NCI-H1694 treated with DMSO at 0.1 percent for 48 hours (cell line): ENCODE measurements at regions not wholly inside any gene's neighbourhood (a gene's known extent, or its start where the extent isn't known, plus 50 kb on each side); places are given as distances from the start of the nearest gene placed in this dataset.
"Not testable (repeated sequence)": the region's sequence is repeated elsewhere in the genome, so short reads cannot be mapped to it uniquely, and the experiment has no call there.

Experiments used
- DNase-seq: peaks from one replicate; lab custom pipeline; 2025; lab: John Stamatoyannopoulos, UW

DNA sequence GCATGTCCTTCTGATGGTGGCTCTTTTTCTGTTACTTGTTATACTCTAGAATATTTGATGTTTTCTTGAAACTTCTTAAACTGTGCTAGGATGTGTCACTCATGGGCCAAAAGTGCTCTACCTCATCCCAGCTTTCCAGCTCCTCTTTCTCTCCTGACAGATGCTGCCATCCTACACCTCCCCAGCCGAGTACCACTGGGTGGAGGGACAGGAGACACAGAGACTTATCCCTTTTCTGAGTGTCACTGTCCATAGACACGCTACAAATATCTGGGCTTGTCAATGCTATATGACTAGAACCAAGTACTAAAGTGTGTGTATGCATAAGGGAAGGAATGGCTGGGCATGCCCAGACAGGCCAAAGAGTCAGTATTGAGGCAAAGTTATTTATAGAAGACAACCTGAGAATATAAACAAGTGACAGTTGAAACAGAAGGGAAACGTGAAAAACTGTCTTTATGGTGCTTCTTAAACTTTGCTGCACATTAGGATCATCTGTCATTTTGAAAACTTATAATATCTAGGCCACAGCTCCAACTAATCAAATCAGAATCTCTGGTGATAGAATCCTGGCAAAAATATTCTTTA is 188.0 kb downstream of the CARTPT start:
- DNase-seq, result no peak

DNA sequence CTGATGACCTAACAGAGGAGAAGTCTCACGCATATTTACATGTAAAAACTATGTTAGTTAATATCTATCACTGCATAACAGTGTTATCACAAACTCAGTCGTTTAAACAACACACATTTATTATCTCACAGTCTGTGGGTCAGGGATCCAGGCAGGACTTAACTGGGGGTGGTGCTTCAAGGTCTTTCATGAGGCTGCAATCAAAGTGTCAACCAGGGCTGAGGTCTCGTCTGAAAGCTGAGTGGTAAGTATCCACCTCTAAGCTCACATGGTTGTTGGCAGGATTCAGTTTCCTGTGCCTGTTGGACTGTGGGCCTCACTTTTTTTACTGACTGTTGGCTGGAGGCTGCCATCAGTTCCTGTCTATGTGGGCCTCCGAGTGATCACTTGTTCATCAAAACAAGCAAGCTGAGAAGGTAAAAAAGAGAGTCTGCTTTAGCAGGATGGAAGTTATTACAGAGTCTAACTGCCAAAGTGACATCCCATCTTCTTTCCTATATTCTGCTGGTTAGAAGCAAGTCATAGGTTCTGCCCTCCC is 188.6 kb downstream of the CARTPT start:
- no peak for DNase-seq

- DNase-seq, result no peak
Measured at GRCh38 chr5:71910741-71911140, 191.7 kb downstream of the CARTPT start.

- DNase-seq, result no peak
Measured at GRCh38 chr5:71912021-71912420, 192.9 kb downstream of the CARTPT start.

DNA sequence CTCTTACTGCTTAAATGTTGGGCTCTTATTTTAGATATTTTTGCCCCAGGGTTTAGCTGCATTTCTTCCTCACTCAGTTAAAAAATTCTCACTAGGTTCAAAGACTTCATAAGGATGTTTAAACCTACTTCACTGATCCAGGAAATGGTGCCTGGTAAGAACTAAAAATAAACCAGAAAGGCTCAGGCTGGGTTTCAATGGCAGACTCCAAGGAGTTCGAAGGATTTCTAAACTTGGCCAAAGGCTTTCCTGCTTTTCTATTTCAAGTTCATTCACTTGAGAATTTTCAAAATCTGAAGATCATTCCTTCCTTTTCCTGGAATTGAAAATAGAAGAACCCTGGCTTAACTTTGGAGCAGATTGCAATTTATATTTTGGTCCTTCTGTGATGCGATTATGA is 193.0 kb upstream of the MAP1B start:
- DNase-seq, result no peak

GRCh38 chr5:71922584-71923106 is 184.6 kb upstream of the MAP1B start:
- DNase-seq, result no peak

DNA sequence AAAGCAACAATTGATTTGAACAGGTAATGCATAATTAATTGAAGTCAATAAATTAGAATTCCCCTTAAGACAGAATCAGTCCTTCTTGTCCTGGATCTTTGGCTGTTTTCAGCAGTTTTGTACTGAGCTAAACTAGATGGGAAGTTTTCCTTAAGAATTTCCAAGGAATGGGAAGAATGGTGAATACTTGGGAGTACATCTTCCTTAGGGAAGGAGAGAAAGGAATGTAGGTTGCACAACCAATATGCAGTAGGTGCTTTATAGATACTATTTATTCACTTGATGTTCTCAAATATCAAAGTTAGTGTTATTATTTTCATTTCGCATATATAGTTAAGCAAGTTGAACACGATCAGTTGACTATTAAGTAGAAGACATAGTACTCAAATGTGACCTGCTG is 183.5 kb upstream of the MAP1B start:
- DNase-seq, result no peak

GRCh38 chr5:71924325-71924724 is 182.9 kb upstream of the MAP1B start:
- DNase-seq, result no peak

- no peak for DNase-seq
Measured at GRCh38 chr5:71924980-71925379, 182.3 kb upstream of the MAP1B start.

- DNase-seq, result no peak
Measured at GRCh38 chr5:71925608-71926091, 181.6 kb upstream of the MAP1B start.

GRCh38 chr5:71929003-71929402 is 178.3 kb upstream of the MAP1B start:
- DNase-seq, result no peak

- DNase-seq, result not testable (repeated sequence)
Measured at GRCh38 chr5:71930554-71930953, 176.7 kb upstream of the MAP1B start.

DNA sequence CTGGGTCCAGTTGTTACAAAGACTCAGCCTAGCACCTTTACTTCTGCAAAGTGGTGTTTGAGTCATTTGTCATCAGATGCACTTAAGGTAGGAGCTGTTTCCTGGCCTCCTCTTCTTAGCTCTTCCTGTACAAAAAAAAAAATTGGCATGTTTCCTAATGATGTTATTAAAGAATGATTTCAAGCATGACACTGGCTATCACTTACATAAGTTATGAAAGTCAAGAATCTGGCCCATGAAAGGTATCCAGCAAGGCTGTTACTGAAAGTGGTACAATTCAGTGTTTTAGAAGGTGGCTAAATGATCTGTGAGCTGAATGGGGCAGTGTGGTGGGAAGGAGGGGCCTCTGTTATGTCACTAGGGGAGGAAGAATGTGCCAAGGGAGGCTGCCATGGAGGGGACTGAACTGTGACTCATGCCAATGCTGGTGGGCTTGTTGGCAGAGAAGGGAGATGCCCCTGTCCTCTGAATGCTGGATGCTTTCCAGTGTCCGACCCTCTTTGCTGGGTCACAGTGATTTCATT is 175.1 kb upstream of the MAP1B start:
- DNase-seq, result no peak

GRCh38 chr5:71932655-71933338 is 174.5 kb upstream of the MAP1B start:
- no peak for DNase-seq

DNA sequence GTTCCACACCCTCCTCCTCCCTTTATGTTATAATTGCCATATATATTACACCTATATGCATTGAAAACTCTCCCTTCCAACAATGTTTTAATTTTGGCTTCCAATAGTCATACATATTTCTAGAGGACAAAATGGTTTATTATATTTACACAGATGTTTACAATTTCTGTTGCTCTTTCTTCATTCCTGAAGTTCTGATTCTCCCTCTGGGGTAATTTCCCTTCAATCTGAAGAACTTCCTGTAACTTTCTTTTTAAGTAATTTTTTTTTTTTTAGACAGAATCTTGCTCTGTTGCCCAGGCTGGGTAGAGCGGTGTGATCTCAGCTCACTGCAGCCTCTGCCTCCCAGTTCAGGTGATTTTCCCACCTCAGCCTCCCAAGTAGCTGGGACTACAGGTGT is 173.0 kb upstream of the MAP1B start:
- DNase-seq, result no peak

GRCh38 chr5:71937921-71938698 is 169.2 kb upstream of the MAP1B start:
- no peak for DNase-seq

GRCh38 chr5:71938895-71939294 is 168.4 kb upstream of the MAP1B start:
- no peak for DNase-seq

DNA sequence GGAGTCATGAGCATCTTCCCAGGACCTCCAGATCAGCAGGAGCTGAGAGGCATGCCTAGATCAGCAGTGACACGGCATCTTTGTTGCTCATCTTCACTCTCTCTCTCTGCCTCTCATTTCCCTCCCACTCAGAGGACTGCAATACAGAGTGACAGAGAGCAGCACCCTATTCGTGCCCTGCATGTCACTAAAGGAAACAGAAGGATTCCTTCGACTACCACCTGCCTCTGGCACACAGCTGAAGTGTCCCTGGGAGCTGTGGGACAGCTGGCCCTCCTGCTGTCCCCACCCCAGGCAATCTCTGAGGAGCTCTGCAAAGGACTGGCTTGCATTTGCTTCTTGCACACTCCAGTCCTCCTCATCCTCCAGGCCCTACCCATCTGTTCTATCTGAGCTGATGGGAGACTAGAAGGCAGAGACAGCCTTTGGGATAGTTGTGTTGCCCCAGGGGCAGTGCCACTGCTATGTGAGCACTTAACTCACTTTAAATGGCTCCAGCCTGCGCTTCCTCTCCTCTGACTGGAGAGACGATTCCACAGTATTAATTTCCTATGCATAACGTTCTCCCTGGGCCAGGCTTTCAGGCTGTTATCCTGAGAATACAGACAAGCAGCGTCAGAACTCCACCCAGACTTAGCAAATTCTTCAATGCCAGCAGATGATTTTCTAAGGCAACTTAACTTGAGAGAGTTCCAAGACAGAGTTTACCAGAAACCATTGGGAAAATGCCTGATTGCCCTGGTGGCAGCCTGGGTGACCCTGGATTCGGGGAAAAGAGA is 167.6 kb upstream of the MAP1B start:
- no peak for DNase-seq

DNA sequence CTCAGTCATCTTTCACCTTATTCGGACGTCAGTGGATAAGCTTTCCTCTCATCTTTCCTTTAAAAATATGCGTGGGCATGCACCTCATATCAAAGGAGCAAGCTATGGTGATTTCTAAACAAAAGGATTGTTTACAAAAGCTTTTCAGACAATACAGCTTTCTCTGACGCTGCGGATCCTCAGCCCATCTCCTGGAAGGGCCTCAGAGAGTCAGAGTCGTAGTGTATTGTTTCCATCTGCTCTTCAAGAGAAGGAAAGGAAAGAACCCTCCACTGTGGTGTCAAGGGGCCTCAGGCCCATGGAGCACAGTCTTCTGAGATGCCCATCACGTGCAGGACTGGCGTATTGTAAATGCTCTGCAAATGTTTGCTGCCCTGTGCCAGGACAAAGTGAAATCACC is 163.4 kb upstream of the MAP1B start:
- DNase-seq, result no peak

DNA sequence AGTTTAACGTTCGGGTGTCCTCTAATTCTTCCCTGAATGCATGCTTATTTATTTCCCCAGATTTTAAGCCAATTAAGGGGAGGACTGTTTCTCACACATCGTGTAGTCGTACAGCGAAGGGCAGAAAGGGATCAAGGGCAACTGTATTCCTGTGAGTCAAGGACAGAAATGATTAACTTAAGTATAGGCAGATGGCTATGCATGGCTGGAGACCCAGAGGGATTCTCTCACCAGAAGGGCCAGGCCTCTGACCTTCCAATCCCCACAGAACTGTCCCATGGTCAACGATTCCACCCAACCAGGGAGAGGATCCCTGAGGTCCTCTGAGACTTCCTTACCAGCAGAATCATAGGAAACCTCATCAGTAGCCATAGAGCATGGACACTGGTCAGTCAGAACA is 161.8 kb upstream of the MAP1B start:
- DNase-seq, result no peak

DNA sequence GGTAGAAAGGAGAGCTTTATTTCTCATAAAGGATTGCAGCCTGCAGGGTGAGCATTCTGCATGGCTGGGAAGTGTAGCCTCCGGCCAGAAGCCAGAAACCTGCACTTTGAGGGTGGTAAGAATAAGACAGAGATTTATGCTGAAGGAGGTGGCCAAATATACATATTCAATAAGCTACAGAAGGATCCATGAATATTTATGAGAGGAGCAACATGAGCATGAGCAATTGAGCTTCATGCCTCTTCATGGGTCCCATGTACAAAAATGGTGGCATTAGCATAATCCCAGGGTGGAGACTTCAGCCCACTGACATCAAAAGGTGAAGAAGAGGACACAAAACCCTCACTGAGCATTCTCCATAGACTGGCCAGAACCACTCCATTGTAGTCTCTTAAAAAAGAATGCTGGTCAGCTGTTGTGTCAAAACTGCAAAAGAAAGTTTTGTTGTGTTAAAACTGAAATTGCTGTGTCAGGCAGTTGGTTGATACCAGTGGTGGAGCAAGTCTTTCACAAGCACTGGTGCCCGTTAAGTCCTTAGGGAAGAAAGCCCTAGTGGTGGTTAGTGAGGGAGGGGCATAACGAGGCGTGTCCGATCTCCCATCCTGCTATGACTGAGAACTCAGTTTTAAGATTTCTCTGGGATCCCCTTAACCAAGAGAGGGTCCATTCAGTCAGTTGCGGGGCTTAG is 160.8 kb upstream of the MAP1B start:
- no peak for DNase-seq
